Caco-2 (cell line): ENCODE measurements at regions not wholly inside any gene's neighbourhood (a gene's known extent, or its start where the extent isn't known, plus 50 kb on each side); places are given as distances from the start of the nearest gene placed in this dataset.

Experiments
- BruUV-seq: library from RNA; stranded (reverse); fragments of 400-500 nt; replicated peaks from 2 replicates; lab custom pipeline; 2021; lab: Mats Ljungman, UMichigan
- CTCF ChIA-PET: fragments of 300-600 bp; sonication (Branson Sonifier 250); formaldehyde crosslinking; loops from one replicate; lab custom pipeline; 2022; ENCODE audit warnings: antibody characterized with exemption; lab: Charles Lee
- POLR2A ChIA-PET: fragments of 300-600 bp; sonication (Branson Sonifier 250); formaldehyde crosslinking; loops from one replicate; lab custom pipeline; 2022; ENCODE audit warnings: antibody characterized with exemption; lab: Charles Lee
- DNase-seq, 2 experiments: peaks; one replicate each; pipeline versions ENCODE4 v3.0.0 to v3.0.0-alpha.2; 2020 to 2022
- H3K27me3 ChIP-seq: replicated peaks from 2 replicates; pipeline ENCODE4 v1.6.0; 2011; ENCODE audit warnings: low read length; ENCODE audit not compliant: control insufficient read depth, insufficient read depth
- H3K36me3 ChIP-seq: 2 replicates; pipeline ENCODE4 v1.5.1; 2011; ENCODE audit warnings: low read length; ENCODE audit not compliant: control insufficient read depth, insufficient read depth
- H3K4me1 ChIP-seq: fragments of 250-450 bp; sonication (Bioruptor Pico); 2 replicates; pipeline ENCODE4 v1.5.1; 2020; ENCODE audit warnings: mild to moderate bottlenecking
- H3K4me3 ChIP-seq: 2 replicates; pipeline ENCODE4 v1.5.1; 2011; ENCODE audit warnings: low read depth, mild to moderate bottlenecking, control low read depth, low read length
- H3K9me3 ChIP-seq: fragments of 250-450 bp; sonication (Bioruptor Pico); 2 replicates; pipeline ENCODE4 v1.5.1; 2020; ENCODE audit warnings: mild to moderate bottlenecking, moderate library complexity
- H3K27ac Mint-ChIP-seq: one replicate; pipeline ENCODE4 v1.8.0; 2022; ENCODE audit warnings: mixed read lengths; ENCODE audit not compliant: unreplicated experiment
- H3K27me3 Mint-ChIP-seq: one replicate; pipeline ENCODE4 v1.8.0; 2022; ENCODE audit warnings: mixed read lengths; ENCODE audit not compliant: insufficient read depth, unreplicated experiment
- H3K36me3 Mint-ChIP-seq: one replicate; pipeline ENCODE4 v1.8.0; 2022; ENCODE audit warnings: mild to moderate bottlenecking, mixed read lengths; ENCODE audit not compliant: insufficient read depth, unreplicated experiment
- H3K4me1 Mint-ChIP-seq: one replicate; pipeline ENCODE4 v1.8.0; 2022; ENCODE audit warnings: low read depth, mixed read lengths; ENCODE audit not compliant: unreplicated experiment
- H3K4me3 Mint-ChIP-seq: one replicate; pipeline ENCODE4 v1.8.0; 2022; ENCODE audit warnings: mild to moderate bottlenecking, moderate library complexity, mixed read lengths; ENCODE audit not compliant: unreplicated experiment
- H3K9me3 Mint-ChIP-seq: one replicate; pipeline ENCODE4 v1.8.0; 2022; ENCODE audit warnings: mixed read lengths; ENCODE audit not compliant: unreplicated experiment
- intact Hi-C: fragments of 100-400 bp; cut with micrococcal nuclease; formaldehyde crosslinking; loops from one replicate; pipeline ENCODE4 v1.10.0; 2022; ENCODE audit not compliant: unreplicated experiment
- TF ChIP-seq, protein P1 (sequence below), 2 experiments: fragments of 200-600 bp in 1 of 2; IDR thresholded peaks; 1 replicate in 1 of 2; 2 replicates in 1 of 2; pipeline versions ENCODE4 v1.5.1 to v1.8.0; 2011 to 2022; ENCODE audit warnings: antibody characterized with exemption in 1 of 2, control low read depth in 1 of 2, inconsistent platforms in 1 of 2, low read depth in 1 of 2, low read length in 1 of 2, mild to moderate bottlenecking in 1 of 2, moderate library complexity in 1 of 2; ENCODE audit not compliant: insufficient read depth in 1 of 2, severe bottlenecking in 1 of 2, unreplicated experiment in 1 of 2

DNA sequence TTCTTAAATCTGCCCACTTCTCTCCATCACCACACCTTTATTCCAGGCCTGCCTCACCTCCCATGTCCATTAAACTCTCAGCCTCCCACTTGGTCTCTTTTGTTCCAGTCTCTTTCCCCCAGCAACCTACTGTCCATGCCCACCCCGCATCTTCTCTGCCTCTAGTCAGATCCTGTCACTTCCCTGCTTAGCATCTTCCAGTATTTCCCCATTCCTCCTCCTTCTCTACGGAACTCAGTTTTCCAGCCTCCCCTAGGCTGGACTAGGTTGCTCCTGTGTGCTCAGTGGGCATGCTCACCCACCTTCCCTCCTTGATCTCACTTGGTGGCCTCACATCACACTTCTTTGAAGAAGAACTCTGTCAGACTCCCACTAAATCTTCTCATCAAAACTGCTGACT, 179.8 kb downstream of the BAMBI start:
- ChIA-PET POLR2A (no interaction called here), CTCF (no interaction called here)
- Histone ChIP-seq H3K9me3 (peaks cover 7% of the 10 kb centered on the region; the same call in 1 of the 2 replicates), H3K4me1 (peaks cover 5% of the 10 kb centered on the region), H3K36me3 (no peaks in the 10 kb centered on the region), H3K27me3 (no peaks in the 10 kb centered on the region), H3K4me3 (no peak overlapping the region)
- Mint-ChIP-seq H3K4me1 (peaks cover 11% of the 10 kb centered on the region), H3K4me3 (no peak overlapping the region), H3K27me3 (no peaks in the 10 kb centered on the region), H3K27ac (no peak overlapping the region), H3K36me3 (no peaks in the 10 kb centered on the region), H3K9me3 (peaks cover 42% of the 10 kb centered on the region)
- no TSS peak for BruUV-seq
- TF ChIP-seq, protein P1, sequence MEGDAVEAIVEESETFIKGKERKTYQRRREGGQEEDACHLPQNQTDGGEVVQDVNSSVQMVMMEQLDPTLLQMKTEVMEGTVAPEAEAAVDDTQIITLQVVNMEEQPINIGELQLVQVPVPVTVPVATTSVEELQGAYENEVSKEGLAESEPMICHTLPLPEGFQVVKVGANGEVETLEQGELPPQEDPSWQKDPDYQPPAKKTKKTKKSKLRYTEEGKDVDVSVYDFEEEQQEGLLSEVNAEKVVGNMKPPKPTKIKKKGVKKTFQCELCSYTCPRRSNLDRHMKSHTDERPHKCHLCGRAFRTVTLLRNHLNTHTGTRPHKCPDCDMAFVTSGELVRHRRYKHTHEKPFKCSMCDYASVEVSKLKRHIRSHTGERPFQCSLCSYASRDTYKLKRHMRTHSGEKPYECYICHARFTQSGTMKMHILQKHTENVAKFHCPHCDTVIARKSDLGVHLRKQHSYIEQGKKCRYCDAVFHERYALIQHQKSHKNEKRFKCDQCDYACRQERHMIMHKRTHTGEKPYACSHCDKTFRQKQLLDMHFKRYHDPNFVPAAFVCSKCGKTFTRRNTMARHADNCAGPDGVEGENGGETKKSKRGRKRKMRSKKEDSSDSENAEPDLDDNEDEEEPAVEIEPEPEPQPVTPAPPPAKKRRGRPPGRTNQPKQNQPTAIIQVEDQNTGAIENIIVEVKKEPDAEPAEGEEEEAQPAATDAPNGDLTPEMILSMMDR (IDR thresholded peaks at IDR 0.05; ENCODE audit: insufficient read depth in 1 of 2, low read depth in 1 of 2, low read length in 1 of 2, severe bottlenecking in 1 of 2, unreplicated experiment in 1 of 2) = no peak
- DNase-seq = no peak
- intact Hi-C loops = no loop called here

DNA sequence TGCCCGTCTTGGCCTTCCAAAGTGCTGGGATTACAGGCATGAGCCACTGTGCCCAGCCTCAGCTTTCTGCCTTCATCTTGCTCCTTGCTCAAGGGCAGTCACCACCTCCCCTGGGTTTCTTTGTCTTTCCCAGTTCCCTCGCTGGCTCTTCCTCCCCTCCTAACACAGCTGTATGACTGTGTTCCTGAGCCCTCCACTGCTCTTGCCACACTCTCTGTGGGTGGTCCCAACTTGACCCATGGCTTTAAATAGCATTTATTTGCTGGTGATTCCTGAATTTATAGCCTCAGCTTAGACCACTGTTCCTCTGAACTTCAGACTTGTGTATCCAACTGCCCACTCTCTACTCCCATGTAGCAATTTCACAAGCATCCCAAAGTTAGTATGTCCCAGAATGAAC, 181.3 kb downstream of the BAMBI start:
- Mint-ChIP-seq H3K36me3 (no peaks in the 10 kb centered on the region), H3K4me1 (peaks cover 12% of the 10 kb centered on the region), H3K27me3 (no peaks in the 10 kb centered on the region), H3K27ac (no peak overlapping the region), H3K4me3 (no peak overlapping the region), H3K9me3 (peaks cover 51% of the 10 kb centered on the region)
- Histone ChIP-seq H3K9me3 (peaks cover 7% of the 10 kb centered on the region; the same call in 1 of the 2 replicates), H3K4me1 (peaks cover 13% of the 10 kb centered on the region), H3K4me3 (no peak overlapping the region), H3K36me3 (no peaks in the 10 kb centered on the region), H3K27me3 (no peaks in the 10 kb centered on the region)
- CTCF ChIA-PET = no interaction called here
- TF ChIP-seq, protein P1 (IDR thresholded peaks at IDR 0.05; ENCODE audit: insufficient read depth in 1 of 2, low read depth in 1 of 2, low read length in 1 of 2, severe bottlenecking in 1 of 2, unreplicated experiment in 1 of 2) = no peak
- DNase-seq = no peak
- no TSS peak for BruUV-seq
- POLR2A ChIA-PET = no interaction called here
- intact Hi-C loops = no loop called here

DNA sequence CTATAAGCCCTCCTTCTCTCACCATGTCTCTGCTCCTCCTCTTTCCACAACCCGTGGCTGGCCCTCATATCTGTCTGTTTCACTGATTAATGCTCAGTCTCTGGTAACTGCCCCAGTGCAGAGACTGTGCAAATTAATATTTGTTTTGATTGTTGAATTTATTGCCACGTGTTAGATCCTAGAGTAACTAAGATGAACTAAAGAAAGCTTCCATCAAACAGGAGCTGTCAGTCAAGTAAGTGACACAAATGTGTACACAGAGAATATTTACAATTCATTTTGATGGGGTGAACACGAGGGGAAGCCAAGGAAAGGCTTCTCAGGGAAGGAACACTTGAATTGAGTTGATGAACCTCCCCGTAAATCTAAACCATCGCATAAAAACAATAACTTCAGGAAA, 182.5 kb downstream of the BAMBI start:
- ChIA-PET CTCF (no interaction called here), POLR2A (no interaction called here)
- TF ChIP-seq, protein P1 (IDR thresholded peaks at IDR 0.05; ENCODE audit: insufficient read depth in 1 of 2, low read depth in 1 of 2, low read length in 1 of 2, severe bottlenecking in 1 of 2, unreplicated experiment in 1 of 2) = no peak
- no peaks in the 10 kb centered on the region for H3K27me3 ChIP-seq
- H3K4me1 Mint-ChIP-seq = peaks cover 12% of the 10 kb centered on the region
- H3K27ac Mint-ChIP-seq = no peak overlapping the region
- DNase-seq = no peak
- H3K4me1 ChIP-seq = peaks cover 13% of the 10 kb centered on the region
- H3K36me3 Mint-ChIP-seq = no peaks in the 10 kb centered on the region
- no peaks in the 10 kb centered on the region for H3K36me3 ChIP-seq
- no peak overlapping the region for H3K4me3 ChIP-seq
- peaks cover 53% of the 10 kb centered on the region for H3K9me3 Mint-ChIP-seq
- H3K9me3 ChIP-seq = peaks cover 7% of the 10 kb centered on the region; the same call in 1 of the 2 replicates
- intact Hi-C loops = no loop called here
- no peaks in the 10 kb centered on the region for H3K27me3 Mint-ChIP-seq
- no peak overlapping the region for H3K4me3 Mint-ChIP-seq
- BruUV-seq = no TSS peak
